AG08396 (cell line): ENCODE measurements at regions not wholly inside any gene's neighbourhood (a gene's known extent, or its start where the extent isn't known, plus 50 kb on each side); places are given as distances from the start of the nearest gene placed in this dataset.

Source experiments
- DNase-seq: peaks from one replicate; pipeline ENCODE4 v3.0.0; 2012; ENCODE audit warnings: low spot score, mixed read lengths

DNA sequence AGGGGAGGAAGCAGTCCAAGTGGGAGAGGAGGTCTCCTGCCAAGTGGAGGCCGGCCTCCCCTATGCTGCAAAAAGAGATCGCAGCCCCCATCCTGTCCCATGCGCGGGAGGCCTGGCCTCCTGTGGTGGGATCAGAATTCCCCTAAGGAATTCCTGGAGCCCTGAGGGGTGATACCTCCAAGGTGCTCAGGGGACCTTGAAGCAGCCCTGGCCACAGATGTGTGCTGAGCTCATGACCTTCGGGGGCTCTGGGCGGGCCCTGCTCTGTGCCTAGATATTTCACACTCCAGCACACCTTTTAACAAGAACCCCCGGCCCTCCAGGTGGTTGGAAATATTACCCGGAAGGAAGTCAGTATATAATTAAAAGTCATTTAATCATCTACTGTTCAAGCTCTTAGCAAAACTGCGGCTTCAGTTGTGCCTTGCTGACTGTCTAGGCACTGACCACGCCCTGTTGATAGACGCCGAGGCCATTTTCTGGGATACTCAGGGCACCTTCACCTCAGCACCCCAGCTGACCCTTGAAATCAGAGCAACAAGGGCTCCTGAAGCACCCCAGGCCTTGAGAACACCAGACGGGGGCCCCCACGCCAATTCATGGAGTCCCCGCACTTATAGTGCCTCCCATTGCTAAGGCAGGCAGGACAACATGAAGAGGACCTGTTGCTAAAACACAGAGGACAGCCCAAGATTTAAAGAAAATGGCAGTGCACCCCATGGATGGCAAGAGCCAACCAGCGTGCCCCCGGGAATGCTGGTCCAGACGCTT lies 119.1 kb downstream of the NDUFA10 start:
- no peak for DNase-seq

DNA sequence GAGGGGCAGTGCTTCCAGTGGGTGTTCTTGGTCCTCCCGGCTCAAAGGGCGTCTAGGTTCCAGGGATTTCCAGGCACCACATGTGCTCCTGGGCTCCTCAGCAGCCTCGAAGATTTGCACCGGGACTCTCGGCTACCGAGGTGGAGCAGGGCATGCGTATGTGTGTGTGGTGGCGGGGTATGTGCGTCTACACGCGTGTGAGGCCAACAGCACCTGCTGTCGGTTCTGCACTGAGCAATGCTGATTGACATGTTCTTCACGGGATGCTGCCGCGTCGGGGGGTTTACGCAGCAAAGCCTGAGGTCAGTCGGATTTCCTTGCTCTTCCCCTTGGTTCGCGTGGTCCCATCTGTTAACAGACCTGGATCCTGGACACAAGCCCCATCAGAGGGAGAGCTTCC lies 119.8 kb downstream of the NDUFA10 start:
- no peak for DNase-seq

DNA sequence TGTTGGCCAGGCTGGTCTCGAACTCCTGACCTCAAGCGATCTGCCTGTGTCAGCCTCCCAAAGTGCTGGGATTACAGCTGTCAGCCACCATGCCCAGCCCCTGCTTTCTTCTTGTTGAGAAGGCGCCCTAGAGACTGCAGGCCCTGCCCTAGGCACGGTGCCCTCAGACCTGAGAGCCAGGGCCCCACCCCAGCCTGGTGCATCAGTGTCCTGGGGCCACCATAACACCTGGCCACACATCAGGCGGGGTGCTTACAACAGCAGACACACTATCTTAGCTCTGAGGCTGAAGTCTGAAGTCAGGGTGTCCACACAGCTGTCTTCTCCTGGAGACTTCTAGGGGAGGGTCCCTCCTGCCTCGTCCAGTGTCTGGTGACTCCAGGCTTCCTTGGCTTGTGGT lies 120.6 kb downstream of the NDUFA10 start:
- DNase-seq = no peak

DNA sequence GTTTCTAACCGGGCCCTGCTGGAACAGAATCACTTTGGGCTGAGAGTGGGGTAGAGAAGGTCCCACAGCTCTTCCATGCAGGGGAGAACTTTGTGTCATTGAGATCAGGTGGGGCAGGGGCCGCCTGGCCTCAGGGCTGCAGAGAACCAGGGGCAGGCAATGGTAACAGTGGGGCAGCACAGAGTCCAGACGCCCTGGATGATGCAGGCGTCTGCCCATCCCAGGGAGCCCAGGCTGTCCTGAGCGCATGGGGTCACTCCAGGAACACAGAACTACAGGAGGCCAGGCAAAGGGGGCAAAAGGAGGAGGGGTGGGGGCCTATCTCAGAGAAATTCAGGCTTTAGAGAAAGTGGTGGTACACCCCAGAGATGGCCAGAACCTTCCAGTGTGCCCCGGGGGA lies 121.3 kb downstream of the NDUFA10 start:
- DNase-seq = no peak

DNA sequence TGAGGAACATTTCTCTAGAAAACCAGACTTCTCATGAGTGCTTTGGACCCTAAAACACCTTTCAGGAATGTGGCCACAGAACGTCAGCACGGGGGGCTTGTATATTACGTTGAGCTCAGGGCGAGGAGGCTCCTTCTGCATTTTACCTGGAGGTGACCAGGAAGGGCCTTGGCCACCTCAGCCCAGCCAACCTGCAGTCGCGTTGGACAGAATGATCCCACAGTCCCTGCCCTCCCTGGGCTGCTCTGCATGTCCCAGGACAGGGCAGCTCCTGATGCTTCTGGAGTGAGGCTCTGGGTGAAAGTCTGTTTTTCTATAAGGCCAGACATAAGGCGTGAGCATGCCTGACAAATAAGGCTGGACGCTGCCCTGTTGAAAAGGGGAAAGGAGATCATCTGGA lies 121.9 kb downstream of the NDUFA10 start:
- no peak for DNase-seq

DNA sequence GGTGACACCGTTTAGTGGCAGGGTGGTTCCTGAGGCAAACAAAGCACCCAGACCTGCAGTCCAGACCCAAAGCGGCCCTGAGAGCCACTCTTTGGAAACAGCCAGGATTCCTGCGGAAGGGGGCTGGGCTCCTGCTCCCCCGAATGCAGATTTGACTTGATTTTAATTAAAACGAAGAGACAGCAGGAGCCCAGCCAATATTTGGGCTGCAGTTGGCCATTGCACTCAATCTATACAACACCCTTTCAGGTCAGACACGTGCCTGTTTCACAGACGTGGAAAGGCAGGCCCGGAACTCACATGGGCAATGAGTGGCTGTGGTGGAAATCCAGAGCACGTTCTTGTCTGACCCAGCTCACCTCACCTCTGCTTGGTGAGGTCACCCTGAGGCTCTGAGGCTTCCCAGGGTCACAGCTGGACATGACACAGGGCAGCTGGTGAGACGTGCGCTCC lies 122.4 kb downstream of the NDUFA10 start:
- no peak for DNase-seq

DNA sequence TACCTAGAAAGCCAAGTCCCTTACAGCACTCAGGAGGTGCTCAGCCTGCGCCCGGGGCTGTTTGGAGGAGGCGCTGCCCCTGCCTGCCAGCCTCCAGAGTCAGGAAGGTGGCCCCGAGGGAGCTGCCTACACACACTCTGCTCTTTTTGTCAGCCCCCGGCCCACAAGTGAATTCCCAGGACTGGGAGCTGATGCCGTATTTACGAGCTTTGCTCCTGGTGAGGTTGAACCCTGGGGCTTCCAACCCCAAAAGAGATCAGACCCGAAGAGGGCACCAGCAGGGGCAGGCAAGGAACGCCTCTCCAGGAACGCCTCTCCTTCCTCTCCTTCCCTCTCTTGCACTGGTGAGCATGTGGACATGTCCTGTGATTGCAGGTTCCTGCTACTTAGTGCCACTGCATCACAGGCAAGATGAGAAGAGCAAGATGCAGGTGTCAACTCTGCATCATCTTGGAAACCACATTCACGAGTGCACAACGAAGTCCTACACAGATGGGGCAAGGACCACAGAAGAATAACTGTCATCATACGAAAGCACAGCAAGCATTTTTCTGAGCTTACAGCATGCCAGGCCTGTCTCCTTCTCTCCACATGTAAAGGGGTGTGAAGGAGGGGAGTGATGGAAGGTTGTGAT lies 126.7 kb downstream of the NDUFA10 start:
- DNase-seq = no peak

DNA sequence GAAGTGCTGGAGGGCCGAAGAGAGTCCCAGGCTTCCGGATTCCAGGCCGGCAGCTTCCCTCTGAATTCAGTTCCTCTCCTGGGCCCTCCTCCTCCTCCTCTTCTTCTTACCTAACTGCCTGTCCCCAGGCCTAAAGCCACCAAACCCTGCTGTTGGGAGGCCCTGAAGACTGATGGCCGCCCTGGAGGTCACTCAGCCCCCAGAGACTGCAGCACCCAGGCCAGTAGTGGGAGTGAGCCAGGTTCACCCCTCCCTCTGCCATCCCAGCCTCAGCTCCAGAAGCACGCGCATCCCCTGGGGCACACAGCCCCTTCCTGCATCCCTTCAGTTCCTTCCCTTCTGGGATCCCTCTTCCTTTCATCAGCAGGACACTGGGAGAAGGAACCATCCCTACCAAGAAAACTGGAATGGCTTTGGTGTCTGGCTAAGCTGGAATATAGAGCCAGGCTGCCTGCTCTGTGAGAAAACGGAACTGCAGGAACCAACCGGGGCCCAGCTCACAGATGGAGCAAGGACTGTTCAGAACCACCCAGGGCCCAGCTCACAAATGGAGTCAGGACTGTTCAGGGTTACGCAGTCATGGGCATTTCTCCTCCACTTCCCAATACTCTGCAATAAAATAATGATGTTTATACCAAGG lies 127.4 kb downstream of the NDUFA10 start:
- DNase-seq = no peak

DNA sequence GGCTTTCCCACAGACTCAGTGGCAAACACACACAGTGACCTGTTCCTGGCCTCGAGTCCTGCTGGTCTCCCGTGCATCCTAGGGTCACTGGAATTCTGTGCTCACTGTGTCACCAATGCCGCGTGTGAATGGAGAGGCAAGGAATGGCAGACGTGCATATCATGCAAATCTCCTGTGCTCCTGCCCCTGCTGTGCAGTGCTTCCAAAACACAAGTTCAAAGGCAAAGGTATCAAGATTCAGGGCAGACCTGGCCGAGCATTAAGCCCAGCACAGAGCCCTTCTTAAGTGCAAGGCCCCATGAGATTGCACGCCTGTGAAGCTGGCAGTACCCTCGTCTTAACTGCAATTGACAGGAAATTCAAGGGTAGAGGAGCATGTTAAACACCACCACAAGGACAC lies 129.1 kb downstream of the NDUFA10 start:
- DNase-seq = no peak

DNA sequence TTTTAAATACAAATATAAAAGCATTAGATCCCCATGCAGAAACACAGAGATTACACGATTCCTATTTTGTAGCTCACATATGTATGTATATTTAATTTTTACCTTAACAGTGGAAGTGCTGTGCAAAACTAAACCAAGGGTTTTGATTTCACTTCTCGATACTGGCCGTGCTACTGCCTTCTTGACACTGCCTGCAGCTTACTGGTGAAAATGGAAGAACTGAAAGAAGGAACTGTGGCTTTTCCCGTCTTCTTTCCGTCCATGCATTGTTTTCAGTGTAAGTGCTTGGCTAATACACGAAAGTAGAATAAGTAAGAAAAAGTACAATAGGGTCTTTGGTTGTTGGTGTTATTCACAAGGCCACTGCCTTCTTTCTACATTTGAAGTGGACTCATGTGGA lies 129.5 kb downstream of the NDUFA10 start:
- no peak for DNase-seq

DNA sequence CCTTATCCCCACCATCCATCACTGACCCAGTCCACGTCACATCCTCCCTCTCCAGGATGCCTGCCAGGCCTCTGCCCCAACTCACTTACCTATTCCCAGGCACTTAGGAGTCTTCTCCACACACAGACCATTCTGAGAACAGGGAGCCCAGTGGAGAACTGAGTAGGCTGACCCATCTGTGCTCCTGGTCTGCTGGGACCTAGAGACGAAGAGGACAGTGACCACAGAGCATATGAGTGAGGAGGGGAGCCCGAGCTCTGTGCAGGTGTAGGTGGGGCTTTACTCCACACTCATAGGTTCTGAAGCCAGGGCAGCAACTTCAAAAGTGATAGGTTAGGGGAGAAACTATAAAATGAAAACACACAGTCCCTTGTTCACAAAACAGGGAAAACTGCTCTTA lies 130.0 kb downstream of the NDUFA10 start:
- DNase-seq = no peak

DNA sequence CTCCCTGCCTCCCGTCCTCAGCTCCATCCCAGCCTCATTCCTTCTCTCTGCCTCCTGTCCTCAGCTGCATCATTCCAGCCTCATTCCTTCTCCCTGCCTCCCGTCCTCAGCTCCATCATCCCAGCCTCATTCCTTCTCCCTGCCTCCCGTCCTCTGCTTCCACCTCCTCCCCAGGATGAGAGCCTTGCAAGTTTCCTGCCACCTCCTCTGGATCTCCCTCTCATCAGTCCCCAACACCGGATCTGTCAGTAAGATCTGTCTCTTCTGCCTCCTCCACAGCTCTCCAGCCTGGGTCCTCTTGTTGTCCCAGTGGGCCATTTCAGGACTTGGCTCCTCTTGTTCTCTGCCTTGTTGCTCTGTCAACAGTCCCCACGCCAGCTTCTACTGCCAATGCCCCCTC lies 130.9 kb downstream of the NDUFA10 start:
- DNase-seq = no peak

DNA sequence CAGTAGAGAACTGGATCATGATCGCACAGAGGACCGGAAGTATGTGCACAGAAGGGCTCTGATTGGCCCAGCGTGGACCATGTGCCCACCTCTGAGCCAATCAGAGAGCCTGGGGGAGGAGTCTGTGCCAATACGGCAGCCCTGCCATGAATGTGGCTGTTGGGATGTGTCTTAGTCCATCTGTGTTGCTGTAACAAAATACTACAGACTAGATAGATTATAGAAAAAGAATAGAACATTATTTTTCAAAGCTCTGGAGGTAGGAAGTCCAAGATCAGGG lies 132.0 kb downstream of the NDUFA10 start:
- no peak for DNase-seq

DNA sequence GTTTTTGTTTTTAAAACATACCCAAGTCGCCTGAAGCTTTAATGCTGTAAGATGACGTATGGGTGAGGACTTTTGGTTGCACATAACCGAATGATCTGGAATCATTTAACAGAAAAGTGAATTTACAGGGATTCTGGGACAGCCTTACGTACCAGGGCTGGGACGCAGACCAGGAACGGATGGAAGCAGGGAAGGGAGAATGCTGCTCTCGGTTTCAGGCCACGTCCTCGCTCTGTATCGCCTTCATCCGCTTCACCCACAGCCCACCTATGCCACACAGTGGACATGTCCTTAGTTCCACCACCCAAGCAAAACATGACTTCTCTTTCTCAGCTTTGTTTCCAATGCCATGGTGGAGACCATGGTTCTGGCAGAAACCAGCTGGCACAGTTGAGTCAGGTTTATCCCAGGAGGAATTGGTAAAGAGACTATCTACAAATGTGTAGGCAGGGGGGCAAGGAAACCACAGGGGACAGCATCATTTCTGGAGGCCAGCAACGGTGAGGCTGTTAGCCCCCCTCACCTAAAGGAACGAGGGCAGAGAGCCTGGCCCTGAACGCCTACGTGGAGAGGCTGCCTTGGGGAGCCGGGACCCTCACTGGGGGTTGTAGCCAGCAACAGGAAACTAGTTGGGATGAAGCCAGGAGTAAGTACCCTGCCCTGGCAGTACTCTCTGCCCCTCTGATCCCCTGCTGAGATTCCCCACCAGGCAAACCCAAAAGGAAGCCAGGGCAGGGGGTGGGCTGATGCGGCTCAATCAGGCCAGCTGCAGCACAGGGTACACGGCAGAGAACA lies 132.5 kb downstream of the NDUFA10 start:
- no peak for DNase-seq

DNA sequence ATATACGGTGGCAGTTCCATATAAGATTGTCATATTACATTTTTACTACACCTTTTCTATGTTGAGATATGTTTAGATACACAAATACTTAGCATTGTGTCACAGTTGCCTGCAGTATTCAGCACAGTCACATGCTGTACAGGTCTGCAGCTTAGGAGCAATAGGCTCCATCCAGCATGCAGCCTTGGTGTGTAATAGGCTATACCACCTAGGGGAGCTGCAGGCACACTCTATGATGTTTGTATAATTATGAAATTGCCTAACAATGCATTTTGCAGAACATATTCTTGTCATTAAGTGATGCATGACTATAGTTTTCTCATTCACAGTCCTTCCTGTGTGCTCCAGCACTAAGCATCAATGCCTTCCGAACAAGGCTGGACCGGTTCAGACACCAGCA lies 133.4 kb downstream of the NDUFA10 start:
- DNase-seq = no peak

DNA sequence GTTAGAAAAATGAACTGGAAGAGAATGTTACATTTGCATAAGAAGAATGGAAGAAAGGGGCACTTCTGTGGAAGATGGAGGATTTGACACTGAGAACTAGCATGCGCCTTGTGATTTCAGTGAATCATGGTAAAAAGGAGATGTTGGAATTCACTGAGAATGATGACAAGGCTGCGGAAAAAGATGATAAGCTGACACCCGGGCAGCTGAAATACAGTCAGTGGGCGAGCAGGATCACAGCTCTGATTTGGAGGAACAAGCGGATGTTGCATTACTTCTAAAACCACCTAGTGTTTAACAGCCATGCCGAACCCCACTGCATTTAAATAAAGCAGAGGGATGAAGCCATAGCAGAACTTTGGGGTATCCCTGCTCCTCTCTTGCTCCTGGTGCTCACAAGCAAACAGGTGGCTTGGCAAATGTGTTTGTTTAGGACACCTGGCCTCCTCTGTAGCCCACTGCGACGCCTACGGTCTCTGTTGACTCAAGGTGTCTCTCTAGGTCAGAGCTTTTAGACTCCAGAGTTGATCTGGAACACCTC lies 134.9 kb downstream of the NDUFA10 start:
- DNase-seq = no peak

DNA sequence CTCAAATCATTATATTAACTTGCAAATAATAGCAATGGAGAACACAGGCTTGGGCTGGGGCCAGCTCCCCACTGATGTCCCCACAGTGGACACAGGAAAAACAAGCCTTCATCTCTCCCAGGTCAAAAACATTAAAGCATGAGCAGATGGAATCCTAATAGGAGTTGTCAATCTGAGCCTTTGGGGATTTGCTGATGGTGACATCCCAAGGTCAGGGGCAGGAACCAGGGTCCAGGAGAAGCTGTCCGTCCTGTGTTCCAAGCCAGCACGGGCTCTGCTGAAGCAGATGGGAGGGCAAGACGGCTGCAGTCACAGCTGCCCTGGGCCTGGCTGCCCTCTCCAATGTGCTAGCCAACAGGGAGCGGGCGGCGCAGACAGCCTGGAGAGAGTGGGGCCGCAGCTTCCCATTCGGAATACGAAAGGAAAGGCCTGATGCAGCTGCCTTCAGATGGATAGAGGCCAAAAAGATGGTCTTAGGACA lies 135.5 kb downstream of the NDUFA10 start:
- DNase-seq = no peak

DNA sequence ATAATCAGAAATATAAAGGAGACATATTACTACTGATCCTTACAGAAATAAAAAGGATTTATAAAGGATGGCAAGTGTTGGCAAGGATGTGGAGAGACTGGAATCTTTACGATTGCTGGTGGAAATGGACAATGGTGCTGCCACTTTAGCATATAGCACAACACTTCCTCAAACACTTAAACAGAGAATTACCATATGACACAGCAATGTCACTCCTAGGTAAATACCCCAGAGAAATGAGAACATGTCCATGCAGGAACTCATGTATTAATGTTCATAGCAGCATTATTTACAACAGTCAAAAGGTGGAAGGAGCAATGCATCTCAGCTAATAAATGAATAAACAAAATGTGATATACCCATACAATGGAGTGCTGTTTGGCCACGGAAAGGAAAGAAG lies 137.5 kb downstream of the NDUFA10 start:
- DNase-seq = no peak

DNA sequence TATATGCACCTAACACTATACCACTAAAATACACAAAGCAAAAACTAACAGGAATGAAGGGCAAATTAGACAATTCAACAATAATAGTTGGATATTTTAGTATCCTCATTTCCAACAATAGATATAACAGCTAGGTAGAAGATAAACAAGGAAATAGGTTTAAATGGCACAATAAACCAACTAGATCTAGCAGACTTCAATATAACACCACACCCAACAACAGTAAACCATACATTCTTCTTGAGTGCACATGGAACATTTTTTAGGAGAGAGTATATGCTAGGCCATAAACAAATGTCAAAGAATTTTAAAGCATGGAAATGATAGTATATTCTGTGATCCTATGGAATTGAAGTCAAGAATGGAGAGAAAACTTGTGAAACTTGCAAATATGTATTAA lies 138.4 kb downstream of the NDUFA10 start:
- no peak for DNase-seq

DNA sequence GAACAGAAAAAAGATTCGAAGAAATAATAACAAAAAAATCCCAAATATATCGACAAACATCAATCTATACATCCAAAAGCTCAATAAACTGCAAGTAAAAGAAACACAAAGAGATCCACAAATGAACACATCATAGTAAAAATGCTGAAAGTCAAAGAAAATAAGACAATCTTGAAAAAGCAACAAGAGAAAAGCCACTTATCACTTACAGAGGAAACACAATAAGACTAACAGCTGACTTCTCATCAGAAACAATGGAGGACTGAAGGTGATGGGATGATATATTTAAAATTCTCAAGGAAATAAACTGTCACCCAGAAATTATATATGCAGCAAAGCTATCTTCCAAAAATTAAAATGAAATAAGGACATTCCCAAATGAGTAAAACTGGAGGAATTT lies 140.3 kb downstream of the NDUFA10 start:
- no peak for DNase-seq

DNA sequence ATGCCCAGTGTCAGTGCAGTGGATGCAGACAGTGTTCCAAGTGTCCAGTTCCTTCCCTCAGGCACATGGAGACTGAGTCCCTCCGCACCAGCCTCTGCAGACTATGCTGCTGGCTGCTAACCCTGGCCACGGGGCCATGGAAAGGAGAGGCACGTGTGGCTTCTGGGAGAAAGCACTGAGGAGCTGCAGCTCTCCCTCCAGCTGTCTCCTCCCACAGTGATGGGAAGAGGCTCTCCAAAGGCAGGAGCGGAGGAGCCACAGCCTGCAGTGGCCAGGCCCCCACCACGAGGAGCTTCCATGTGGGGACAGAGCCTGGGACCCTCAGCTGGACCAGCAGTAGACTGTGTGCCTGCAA lies 141.1 kb downstream of the NDUFA10 start:
- no peak for DNase-seq

DNA sequence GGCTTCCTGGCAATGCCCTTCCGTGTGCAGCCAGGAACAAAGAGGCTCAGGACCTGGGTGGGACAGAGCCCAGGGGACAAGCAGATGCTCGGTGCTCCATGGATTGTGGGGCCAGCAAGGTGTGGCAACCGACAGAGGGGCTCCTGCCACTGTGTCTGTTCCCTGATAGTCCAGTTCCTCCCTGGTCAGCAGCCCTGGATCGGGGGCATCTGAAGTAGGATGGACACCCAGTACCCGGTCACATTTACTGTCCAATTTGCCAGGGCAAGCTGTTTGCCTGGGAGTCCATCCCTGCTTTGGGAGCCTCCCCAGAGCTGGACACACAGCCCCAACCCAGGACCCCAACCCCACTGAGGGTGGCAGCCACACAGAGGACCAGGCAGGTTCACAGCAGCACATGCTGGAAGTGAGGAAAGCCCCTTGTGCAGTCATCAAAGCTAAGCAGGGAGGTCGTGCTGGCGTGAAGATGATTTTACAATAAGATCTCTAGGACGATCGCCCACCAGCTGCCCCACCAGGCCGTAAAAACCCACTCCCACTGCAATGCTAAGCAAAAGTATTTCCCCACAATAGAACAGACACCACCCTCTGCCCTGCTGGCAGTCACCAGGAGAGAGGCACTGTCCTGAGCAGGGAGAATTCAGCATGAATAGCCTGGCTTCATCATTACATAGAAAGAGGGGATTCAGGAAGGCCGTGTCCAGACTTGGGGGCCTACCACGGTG lies 141.7 kb downstream of the NDUFA10 start:
- no peak for DNase-seq
